Occipital lobe (tissue), 1 donor: ENCODE measurements at regions not wholly inside any gene's neighbourhood (a gene's known extent, or its start where the extent isn't known, plus 50 kb on each side); places are given as distances from the start of the nearest gene placed in this dataset.
"Not testable (repeated sequence)": the region's sequence is repeated elsewhere in the genome, so short reads cannot be mapped to it uniquely, and the experiment has no call there.

Experiments
- DNase-seq: peaks from one replicate; lab custom pipeline; 2025; lab: John Stamatoyannopoulos, UW

GRCh38 chr12:128026696-128027574 is 240.0 kb upstream of the TMEM132C start:
- DNase-seq = no peak

GRCh38 chr12:128033473-128033872 is 233.5 kb upstream of the TMEM132C start:
- no peak for DNase-seq

- no peak for DNase-seq
Measured at GRCh38 chr12:128040971-128041370, 226.0 kb upstream of the TMEM132C start.

- not testable (repeated sequence) for DNase-seq
Measured at GRCh38 chr12:128042283-128042682, 224.7 kb upstream of the TMEM132C start.

GRCh38 chr12:128042825-128043224 is 224.1 kb upstream of the TMEM132C start:
- no peak for DNase-seq

GRCh38 chr12:128043317-128043716 is 223.7 kb upstream of the TMEM132C start:
- no peak for DNase-seq

- no peak for DNase-seq
Measured at GRCh38 chr12:128047266-128048060, 219.5 kb upstream of the TMEM132C start.

GRCh38 chr12:128052331-128052730 is 214.6 kb upstream of the TMEM132C start:
- no peak for DNase-seq

- DNase-seq = no peak
Measured at GRCh38 chr12:128052777-128053176, 214.2 kb upstream of the TMEM132C start.

GRCh38 chr12:128055567-128055966 is 211.4 kb upstream of the TMEM132C start:
- DNase-seq = no peak

GRCh38 chr12:128056136-128056801 is 210.7 kb upstream of the TMEM132C start:
- no peak for DNase-seq

GRCh38 chr12:128057586-128057985 is 209.4 kb upstream of the TMEM132C start:
- no peak for DNase-seq

GRCh38 chr12:128059621-128060370 is 207.2 kb upstream of the TMEM132C start:
- DNase-seq = no peak

- DNase-seq = no peak
Measured at GRCh38 chr12:128068211-128068610, 198.8 kb upstream of the TMEM132C start.

GRCh38 chr12:128069359-128069997 is 197.5 kb upstream of the TMEM132C start:
- no peak for DNase-seq

- DNase-seq = no peak
Measured at GRCh38 chr12:128073937-128074336, 193.0 kb upstream of the TMEM132C start.

- DNase-seq = no peak
Measured at GRCh38 chr12:128075332-128075731, 191.6 kb upstream of the TMEM132C start.

- no peak for DNase-seq
Measured at GRCh38 chr12:128076188-128076587, 190.8 kb upstream of the TMEM132C start.

- DNase-seq = no peak
Measured at GRCh38 chr12:128077211-128077916, 189.6 kb upstream of the TMEM132C start.

- no peak for DNase-seq
Measured at GRCh38 chr12:128077917-128078298, 189.1 kb upstream of the TMEM132C start.
